GM21737 (cell line): ENCODE measurements at regions not wholly inside any gene's neighbourhood (a gene's known extent, or its start where the extent isn't known, plus 50 kb on each side); places are given as distances from the start of the nearest gene placed in this dataset.

ENCODE experiments used
- ATAC-seq: cut with Tn5 transposase; IDR thresholded peaks from one replicate; pipeline ENCODE4 v1.9.1; 2021; ENCODE audit warnings: mild to moderate bottlenecking, moderate library complexity; ENCODE audit not compliant: unreplicated experiment

DNA sequence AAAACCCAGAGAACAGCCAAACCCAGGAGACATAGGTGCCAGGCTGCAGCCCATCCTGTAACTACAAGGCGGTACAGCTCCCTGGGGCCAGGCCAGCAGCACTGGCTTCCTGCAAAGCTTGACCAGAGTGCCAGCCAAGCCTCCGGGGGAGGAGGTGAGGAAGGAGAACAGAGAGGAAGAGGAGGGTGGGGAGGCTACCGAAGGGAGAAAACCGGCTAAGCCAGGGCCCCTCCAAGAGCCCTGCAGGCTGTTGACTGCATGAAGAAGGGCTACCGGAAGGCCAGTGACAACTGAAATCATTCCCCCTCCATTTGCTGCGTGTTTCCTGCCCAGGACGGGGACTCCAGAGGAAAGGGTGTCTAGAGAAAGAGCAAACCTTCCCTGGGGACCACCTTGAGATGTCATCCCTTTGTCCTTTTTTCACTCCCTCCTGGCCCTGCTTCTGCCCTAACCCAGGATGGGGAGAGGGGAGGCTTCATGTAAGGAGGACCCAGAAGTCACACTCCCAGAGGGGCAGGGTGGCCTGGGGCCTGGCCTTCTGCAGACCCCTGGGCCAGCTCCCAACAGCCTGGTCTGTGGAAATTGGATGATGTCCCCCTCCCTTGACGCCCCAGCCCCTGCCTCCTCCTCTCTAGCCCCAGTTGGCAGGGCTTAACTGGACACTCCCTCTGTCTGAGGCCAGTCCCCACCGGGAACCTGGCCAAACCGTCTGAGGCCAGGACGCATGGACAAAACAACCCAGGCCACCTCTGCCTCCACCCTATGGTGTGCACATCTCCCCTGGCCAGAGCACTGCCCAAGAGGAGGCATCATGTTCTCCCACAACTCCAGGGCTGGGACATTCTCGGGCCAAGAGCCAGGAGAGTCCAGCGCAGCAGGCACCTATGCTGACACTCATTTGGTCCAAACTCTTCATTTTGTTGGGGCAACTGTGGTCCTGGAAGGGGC, 207.8 kb downstream of the CYP26B1 start:
- no peak for ATAC-seq

DNA sequence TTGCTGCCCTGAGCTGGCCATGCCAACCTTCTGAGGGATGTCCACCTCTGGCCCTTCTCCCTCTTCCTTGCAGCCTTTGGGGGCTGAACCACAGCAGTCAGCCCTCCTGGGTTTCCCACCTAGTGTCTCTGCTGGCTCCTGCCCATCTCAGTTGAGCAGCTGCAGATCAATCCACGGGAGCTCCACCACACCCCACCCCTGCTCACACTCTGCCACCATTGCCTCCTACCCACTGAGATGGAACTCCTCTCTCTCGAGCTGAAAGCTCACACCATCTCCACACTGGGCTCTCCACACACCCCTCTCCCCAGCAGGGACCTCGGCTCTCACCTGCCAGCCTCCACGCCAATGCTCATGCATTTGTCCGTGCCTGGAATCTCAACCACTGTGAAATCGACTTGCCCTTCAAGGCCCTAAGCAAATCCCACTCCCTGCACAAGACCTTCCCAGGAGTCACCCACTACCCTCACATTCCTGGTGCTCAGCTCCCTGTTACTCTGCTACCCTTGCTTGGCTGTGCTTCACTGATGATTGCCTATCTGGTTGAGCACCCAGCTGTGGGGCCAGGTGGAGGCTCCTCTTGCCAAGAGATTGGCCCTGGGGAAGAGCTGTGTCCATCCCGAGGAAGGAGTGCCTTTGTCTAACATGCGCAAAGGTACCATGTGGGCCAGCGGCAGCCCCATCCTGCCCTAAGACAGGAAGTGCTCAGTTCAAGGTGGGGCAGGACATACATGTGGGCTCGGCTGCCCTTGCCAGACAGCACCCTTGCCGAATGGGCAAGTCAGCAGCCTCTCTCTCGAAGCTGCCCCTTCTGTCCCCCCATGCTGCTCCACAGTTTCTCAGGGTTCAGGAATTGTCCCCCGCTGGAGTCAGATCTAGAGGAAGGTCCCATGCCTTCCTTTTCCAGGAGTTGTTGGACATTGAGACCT, 208.7 kb downstream of the CYP26B1 start:
- no peak for ATAC-seq

DNA sequence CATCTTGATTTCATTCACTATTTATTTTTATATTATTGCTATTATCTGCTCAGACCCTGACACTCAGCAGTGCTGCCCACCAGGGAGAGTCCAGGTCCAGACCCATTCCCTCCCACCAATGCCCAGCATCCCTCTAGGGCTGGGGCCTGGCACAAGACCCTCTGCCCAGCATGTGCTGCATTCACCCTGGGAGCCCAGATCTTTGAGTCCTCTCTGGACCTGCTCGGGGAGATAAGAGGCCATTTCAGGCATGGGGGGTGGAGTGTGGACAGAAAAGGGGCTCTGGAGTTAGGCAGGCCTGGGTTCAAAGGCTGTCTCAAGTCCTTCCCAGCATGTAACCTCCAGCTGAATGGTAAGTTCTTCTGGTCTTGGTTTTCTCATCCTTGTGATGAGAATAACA, 209.6 kb downstream of the CYP26B1 start:
- no peak for ATAC-seq

DNA sequence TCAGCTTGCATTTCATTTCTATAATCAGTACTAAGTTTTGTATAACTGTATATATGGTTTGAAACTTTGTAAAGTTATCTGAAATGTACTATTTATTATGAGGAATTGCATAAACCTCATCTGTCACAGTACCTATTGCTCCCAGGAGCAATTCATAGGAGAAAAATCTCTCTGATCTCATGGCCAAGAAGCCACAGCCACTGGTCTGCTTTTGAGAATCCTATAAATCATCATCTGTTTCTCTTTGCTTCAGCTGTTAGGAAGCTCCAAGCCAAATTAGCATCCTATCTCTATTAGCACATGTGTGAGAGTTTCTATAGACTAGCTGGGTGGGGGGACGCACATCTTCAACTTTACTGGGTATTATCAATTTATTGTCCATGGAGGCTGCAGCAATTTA, 210.3 kb downstream of the CYP26B1 start:
- ATAC-seq, result no peak

DNA sequence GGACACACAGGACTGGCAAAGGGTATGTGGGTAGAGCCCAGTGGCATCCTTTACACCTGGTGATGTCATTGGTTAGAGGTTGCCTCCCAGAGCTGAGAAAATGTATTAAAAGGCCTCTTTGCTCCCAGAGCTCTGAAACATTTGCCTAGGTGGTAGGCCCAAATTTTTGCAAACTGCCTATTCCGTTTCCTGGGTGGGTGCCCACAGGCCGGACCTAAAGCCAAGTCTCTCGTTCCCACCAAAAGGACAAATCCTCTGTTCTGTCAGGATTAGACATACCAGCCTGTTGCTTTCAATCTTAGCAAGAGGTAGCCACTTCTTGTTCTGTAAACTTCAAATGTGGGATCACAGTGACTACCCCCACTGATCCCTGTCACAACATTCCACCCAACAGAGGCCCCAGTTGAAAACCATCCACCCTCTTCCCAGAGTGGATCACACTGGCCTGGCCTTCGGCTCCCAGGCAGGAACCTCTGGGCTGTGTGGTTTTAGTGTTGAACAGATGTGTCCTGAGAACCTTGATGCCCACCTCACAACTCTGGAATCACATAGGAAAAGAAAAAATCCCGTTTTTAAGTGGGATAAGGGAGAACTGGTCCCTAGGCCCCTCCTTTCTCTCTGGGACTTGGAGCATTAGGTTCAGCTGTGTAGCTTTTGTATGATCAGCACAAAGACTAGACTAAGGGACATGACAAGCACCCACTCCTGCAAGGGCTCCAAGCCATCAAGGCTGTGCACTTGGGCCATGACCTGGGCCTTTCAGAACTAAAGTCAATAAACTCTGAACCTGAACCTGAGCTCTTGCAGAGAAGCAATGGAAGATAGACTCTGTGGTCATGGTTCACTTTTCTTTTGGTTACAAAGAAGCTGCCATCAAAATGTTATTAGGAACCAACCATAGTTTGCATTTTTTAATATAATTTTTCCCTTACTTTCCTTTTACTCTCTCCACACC, 211.3 kb downstream of the CYP26B1 start:
- ATAC-seq, result no peak

DNA sequence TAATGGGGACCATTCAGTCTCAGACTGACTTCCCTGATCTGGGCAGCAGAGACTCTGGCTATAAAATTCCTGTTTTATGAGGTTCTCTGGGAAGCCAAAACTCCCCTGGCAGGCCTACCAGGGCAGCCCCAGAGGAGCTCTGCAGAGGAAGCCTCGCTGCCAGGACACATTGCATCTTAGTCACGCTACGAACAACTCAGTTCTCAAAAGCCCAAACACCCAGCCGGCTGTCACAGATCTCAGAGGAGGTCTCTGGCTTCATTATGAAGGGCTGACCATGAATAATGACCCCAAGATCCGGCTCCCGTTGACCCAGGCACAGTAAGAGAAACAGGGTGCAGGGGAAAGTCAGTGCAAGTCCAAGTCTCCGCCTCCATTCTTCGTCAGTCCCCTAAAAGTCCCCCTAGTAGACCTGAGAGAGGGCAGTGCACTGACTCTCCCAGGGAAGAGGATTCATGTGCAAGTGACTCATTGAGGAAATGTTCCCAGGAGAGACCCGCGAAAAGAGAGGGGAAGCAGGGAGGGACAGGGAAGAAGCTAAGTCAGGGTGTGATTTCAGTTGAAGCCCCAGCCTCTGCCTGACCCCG, 212.3 kb downstream of the CYP26B1 start:
- no peak for ATAC-seq

DNA sequence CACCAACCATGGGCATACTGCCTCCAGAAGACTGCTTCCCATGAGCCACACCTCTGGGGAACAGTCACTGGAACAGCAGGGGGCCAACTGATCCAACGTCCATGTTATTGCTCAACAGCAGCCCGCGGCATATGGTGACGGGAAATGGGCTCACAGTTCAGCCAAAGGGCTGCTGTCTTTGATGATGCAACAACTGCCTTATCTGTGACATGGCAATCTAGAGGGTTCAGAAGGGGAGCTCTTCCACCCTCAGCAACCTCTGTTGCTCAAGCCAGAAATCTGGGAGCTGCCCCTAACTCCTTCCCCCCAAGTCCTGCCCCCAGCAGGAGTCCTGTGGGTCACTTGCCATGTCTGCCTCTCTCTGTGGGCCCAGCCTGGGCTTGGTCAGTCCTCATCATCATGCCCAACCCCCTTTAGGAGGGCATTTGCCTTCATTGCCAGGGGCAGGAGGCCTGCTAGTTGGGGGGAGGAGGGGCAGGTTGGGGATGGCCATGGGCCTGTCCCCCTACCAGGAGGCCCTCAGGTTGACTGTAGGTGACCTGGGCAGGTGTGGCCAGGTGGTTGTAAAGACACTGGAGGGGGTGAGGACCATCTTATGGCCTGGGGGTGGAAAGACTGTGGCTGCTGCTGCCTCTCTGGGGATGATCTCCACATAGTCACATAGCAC, 212.9 kb downstream of the CYP26B1 start:
- ATAC-seq, result no peak

DNA sequence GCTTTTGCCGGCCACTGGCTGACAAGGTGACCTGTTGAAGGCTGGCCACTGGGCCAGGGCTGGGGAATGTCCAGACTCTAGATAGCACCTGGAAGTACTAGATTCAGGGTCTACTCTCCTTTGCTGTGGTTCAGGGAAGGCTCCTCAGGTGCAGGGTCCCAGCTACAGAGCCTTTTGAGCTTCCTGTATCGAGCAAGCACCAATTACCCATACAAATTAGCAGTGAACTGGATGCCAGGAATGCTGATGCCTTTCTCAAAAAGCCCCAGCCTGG, 213.4 kb downstream of the CYP26B1 start:
- no peak for ATAC-seq

DNA sequence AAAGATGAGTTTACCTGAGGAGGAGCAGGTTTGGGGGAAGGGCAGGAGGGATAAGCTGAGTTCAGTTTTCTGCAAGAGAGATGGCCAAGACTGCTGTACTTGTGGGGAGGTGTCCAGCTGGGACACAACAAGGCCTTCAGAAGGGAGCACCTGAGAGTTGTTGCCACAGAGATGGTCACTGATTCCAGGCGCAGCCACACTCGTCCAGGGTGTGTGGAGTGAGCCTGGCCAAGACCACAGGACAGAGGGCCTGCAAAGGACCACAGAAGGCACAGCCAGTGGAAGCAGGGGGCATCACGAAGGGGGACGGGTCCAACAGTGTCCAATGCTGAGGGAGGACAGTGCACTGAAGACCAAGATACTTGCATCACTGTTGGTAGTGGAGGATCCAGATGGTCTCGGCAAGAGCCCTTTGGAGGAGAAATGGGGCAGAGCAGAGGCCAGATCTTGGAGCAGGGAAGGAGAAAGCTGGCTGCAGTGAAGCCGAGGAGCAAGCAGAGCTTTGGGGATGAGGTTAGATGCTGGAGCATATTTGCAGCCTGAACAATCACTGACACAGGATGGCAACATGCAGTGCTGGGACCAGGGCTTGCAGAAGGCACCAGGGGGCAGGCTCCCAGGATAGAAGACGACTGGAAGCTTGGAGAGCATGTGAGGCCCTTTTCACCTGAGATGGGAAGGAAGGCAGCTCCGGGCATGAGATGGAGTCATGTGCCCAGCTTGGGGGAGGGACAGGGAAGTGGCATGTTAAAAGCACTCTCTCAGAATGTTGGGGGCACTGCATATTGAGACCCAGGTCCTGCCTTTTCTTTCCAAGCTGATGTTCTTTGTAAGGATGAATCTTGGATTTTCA, 214.0 kb downstream of the CYP26B1 start:
- no peak for ATAC-seq

DNA sequence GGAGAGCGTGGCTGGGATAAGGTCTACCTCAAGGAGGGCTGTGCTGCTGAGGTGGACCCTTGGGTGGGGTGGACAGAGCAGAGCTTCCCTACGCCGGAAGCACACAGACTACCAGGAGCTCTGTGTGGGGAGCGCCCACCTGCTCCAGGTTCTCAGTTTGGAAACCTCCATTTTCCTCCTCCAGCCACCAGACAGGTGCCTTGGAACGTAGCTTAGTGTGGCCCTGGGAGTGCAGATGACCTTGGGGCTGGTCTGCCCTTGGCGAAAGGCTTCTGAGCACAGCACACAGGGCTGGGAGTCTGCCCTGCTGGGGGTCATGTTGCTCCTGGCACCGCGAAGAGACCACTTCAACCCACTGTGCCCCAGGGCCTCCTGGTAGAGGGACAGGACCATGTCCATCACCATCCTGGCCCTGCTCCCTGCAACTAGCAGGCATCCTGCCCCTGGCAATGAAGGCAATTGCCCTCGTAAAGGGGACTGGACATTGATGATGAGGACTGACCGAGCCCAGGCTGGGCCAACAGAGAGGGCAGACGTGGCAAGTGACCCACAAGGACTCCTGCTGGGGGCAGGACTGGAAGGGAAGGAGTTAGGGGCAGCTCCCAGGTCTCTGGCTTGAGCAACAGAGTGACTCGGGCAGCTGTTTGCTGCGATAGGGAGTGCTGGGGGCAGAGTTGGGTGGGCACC, 214.7 kb downstream of the CYP26B1 start:
- no peak for ATAC-seq

DNA sequence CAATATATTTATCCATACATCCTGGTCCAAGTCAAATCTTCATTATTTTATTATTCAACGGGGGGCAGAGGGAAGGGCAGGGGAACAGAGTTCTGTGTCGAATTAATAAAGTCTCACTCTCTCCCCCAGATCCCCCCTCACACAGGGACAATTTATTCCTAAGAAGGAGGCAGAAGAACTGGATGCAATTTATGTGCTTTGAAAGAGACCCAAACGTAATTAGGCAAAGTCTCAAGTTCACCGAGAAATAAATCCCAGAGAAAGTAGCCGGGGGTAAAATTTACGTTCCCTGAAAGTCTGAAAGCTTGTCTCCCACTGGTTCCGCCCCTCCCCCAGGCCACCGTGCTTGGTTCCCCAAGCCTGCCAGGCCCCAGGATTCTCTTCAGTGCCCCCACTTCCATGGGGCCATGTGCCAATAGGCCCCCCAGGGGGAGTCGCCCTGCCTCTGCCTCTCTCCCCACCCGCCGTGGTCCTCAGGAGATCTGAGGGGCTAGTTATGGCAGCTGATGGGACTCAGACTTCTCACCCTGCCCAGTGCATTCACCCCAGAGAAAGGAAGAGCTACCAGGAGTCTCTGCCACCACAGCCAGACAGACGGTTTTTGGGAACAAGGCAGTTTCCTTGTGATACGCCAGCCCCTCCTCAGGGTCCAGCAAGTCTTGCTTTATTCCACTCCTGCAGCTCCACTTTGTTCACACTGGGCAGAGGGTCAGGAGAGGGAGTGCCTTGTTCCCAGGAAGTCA, 215.5 kb downstream of the CYP26B1 start:
- no peak for ATAC-seq

DNA sequence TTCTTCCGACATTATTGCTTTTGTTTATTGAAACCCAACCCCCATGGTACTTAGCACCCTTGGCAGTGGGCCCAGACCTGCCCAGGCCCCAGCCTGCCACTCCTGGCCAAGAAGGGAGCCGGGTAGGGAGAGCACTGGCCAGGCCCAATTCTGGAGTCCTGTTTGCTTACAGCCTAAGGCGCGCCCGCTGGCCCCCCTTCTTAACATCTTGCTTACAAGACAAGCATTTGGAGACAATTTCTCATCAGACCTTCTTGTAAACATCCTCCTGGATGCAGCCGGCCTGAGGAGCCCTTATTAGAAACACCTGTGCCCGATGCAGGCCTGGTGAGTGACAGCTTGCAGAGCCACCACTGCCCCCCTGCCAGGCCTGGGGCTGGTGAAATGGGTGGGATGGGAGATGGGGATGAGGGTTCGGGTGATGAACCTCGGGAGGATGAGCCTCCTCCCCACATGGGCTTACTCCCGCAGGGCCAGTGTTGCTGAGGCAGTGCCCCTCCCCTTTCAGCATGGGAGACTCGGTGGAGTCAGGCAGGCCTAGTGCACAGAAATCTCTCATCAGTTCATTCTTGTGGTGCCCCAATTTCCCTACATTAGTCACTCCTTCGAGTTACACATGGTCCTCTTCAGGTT, 217.5 kb downstream of the CYP26B1 start:
- ATAC-seq, result no peak

DNA sequence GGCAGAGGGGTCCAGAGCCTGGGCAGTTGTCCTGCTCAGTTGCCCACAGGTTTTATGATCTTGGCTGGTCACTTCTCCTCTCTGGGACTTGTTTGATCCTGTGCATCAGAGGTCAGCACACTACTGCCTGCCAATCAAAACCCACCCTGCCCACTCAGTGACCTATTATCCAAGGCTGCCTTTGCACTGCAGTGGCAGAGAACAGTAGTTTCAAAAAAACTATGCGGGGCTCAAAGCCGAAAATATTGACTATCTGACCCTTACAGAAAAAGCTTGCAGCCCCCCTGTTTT, 218.2 kb downstream of the CYP26B1 start:
- ATAC-seq, result no peak

DNA sequence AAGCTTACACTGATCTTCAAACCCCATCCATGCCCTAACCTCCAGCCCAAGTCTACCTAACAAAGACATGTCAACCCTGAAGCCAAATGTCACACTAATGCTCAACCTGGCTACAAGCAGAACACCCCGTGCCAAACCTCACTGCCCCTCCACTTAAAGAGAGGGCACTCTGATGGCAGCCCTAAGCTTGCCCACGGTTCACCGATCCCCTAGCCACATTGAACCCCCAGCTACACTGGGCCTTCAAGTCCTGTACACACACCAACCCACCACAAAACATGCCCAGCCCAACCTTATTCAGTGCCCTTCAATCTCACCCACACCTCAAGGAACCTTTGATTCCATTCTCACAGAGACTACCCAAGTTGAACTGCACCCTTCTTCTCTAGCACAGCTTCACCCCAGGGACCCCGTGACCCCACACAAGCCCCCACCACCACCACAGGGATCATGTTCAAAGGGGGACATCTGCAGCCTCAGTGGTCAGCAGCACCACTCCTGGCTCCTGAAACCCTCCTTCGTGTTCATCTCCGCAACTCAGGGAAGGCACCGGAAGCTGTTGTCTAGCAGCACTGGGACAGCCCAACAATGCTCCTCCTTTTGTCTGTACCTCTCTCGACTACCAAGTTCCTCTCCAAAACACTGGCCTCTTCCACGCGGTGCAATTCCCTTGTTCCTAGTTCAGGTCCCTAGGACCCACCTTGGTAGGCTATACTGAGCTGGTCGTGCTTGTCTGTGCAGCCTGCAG, 218.8 kb downstream of the CYP26B1 start:
- no peak for ATAC-seq

DNA sequence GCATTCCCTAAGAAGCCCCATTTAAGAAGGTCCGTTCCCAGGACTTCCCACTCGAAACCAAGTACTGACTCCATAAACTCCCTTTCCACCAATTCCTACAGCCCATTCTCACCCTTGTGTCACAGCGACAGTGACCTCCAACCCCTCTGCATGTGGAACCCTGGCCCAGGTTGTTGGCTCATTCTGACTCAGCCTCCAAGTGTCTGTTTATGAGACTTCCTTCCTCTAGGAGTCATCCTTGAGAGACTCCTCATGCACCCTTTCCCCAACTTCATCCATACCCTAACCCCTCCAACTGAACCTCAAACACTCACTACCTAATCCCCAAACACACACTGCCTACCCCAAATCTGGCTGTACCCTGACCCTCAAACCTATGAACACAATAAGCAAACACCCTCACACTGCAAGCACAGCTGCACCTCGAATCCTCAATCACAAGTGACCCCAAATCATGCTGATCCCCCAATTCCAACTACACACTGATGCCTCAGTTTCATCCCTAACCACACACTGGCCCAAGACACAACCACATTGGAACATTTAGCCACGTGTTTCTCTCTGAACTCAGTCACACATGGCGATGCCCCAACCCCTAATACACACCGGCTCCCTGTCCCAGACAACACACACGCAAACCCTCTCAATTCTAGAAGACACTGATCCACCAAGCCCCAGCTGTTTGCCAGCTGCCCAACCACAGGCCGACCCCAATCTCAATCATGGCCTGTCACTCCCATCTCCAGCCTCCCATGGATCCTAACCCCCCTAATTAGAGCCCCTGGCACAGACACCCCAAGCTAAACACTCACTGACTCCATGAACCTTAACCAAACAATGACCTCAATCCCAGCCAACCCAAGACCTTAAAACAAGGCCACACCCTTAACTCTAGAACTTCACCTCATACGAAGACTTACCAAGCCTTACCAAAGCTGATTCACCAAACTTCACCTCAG, 219.6 kb downstream of the CYP26B1 start:
- no peak for ATAC-seq
